Fibroblast of lung (primary cell): ENCODE measurements at regions not wholly inside any gene's neighbourhood (a gene's known extent, or its start where the extent isn't known, plus 50 kb on each side); places are given as distances from the start of the nearest gene placed in this dataset.

ENCODE experiments used
- DNase-seq, 2 donors: peaks; one replicate each; pipeline versions ENCODE4 v3.0.0 to v3.0.0-alpha.2; 2010; ENCODE audit warnings: low read depth in 2 of 2
- H2AFZ ChIP-seq: 2 replicates; pipeline ENCODE4 v1.5.1; 2012; ENCODE audit warnings: low read length, control low read depth, inconsistent platforms
- H3K27ac ChIP-seq: 2 replicates; pipeline ENCODE4 v1.5.1; 2011; ENCODE audit warnings: low read length, control low read depth; ENCODE audit not compliant: insufficient read depth
- H3K27me3 ChIP-seq: 2 replicates; pipeline ENCODE4 v1.5.1; 2011; ENCODE audit warnings: mild to moderate bottlenecking, low read length; ENCODE audit not compliant: control insufficient read depth, insufficient read depth
- H3K36me3 ChIP-seq: 2 replicates; pipeline ENCODE4 v1.5.1; 2011; ENCODE audit warnings: low read length; ENCODE audit not compliant: control insufficient read depth, insufficient read depth
- H3K4me1 ChIP-seq: 2 replicates; pipeline ENCODE4 v1.5.1; 2011; ENCODE audit warnings: low read length; ENCODE audit not compliant: control insufficient read depth, insufficient read depth; ENCODE audit errors: extremely low read depth
- H3K4me2 ChIP-seq: 2 replicates; pipeline ENCODE4 v1.5.1; 2011; ENCODE audit warnings: low read length, control low read depth; ENCODE audit not compliant: insufficient read depth; ENCODE audit errors: extremely low read depth
- H3K4me3 ChIP-seq, 4 experiments: fragments of 200-600 bp in 1 of 4; sonication (generic) in 1 of 4; replicated peaks in 1 of 4; 2 replicates each; pipeline ENCODE4 v1.5.1; 2011 to 2016; ENCODE audit warnings: low read length in 4 of 4, low read depth in 3 of 4, mild to moderate bottlenecking in 3 of 4, control low read depth in 2 of 4, inconsistent platforms in 1 of 4, mixed read lengths in 1 of 4; ENCODE audit not compliant: insufficient read depth in 1 of 4; ENCODE audit errors: control extremely low read depth in 1 of 4
- H3K79me2 ChIP-seq: 2 replicates; pipeline ENCODE4 v1.5.1; 2012; ENCODE audit warnings: mild to moderate bottlenecking, low read length, inconsistent platforms; ENCODE audit not compliant: control insufficient read depth, insufficient read depth
- H3K9ac ChIP-seq: 2 replicates; pipeline ENCODE4 v1.5.1; 2011; ENCODE audit warnings: mild to moderate bottlenecking, low read length, control low read depth; ENCODE audit not compliant: insufficient read depth
- H3K9me3 ChIP-seq: 2 replicates; pipeline ENCODE4 v1.5.1; 2012; ENCODE audit warnings: low read depth, low read length; ENCODE audit not compliant: control insufficient read depth, insufficient read depth
- H4K20me1 ChIP-seq: 2 replicates; pipeline ENCODE4 v1.5.1; 2011; ENCODE audit warnings: low read length; ENCODE audit not compliant: control insufficient read depth, insufficient read depth; ENCODE audit errors: extremely low read depth
- CTCF ChIP-seq, 2 donors: IDR thresholded peaks in 1 of 2; conservative IDR thresholded peaks in 1 of 2; 1 replicate in 1 of 2; 2 replicates in 1 of 2; pipeline ENCODE4 v1.5.1; 2011 to 2012; ENCODE audit warnings: low read length in 2 of 2, control low read depth in 1 of 2, inconsistent platforms in 1 of 2, low read depth in 1 of 2, mild to moderate bottlenecking in 1 of 2
- EZH2 ChIP-seq: IDR thresholded peaks from 2 replicates; pipeline ENCODE4 v1.5.1; 2012; ENCODE audit warnings: low read length, control low read depth, mild to moderate bottlenecking; ENCODE audit errors: missing control alignments

GRCh38 chr19:13585512-13585911, 79.2 kb upstream of the CACNA1A start:
- H4K20me1 ChIP-seq: no peaks in the 10 kb centered on the region
- H3K9ac ChIP-seq: no peak overlapping the region
- no peak overlapping the region for H3K4me2 ChIP-seq
- no peaks in the 10 kb centered on the region for H3K9me3 ChIP-seq
- TF ChIP-seq EZH2: no peak
- H3K4me3 ChIP-seq: no peak overlapping the region
- no peak for DNase-seq
- H3K4me1 ChIP-seq: no peaks in the 10 kb centered on the region
- H2AFZ ChIP-seq: no peak overlapping the region
- no peak overlapping the region for H3K27ac ChIP-seq
- no peaks in the 10 kb centered on the region for H3K36me3 ChIP-seq
- no peaks in the 10 kb centered on the region for H3K27me3 ChIP-seq
- no peaks in the 10 kb centered on the region for H3K79me2 ChIP-seq

GRCh38 chr19:13583753-13584152, 77.5 kb upstream of the CACNA1A start:
- Histone ChIP-seq H3K4me2 (no peak overlapping the region), H3K9me3 (no peaks in the 10 kb centered on the region), H3K4me3 (no peak overlapping the region), H3K27ac (no peak overlapping the region), H3K4me1 (no peaks in the 10 kb centered on the region), H3K36me3 (no peaks in the 10 kb centered on the region), H4K20me1 (no peaks in the 10 kb centered on the region), H3K9ac (no peak overlapping the region), H3K27me3 (no peaks in the 10 kb centered on the region), H2AFZ (no peak overlapping the region), H3K79me2 (no peaks in the 10 kb centered on the region)
- TF ChIP-seq EZH2: no peak
- TF ChIP-seq CTCF (conservative IDR thresholded peaks at IDR 0.05 in 1 of 2, IDR thresholded peaks at IDR 0.05 in 1 of 2; ENCODE audit: low read depth in 1 of 2, low read length in 2 of 2): no peak
- no peak for DNase-seq

- no peaks in the 10 kb centered on the region for H3K79me2 ChIP-seq
- no peak overlapping the region for H3K9ac ChIP-seq
- H3K27me3 ChIP-seq: no peaks in the 10 kb centered on the region
- no peaks in the 10 kb centered on the region for H3K36me3 ChIP-seq
- H3K27ac ChIP-seq: no peak overlapping the region
- H4K20me1 ChIP-seq: no peaks in the 10 kb centered on the region
- no peak overlapping the region for H3K4me2 ChIP-seq
- no peaks in the 10 kb centered on the region for H3K9me3 ChIP-seq
- TF ChIP-seq CTCF (conservative IDR thresholded peaks at IDR 0.05 in 1 of 2, IDR thresholded peaks at IDR 0.05 in 1 of 2; ENCODE audit: low read depth in 1 of 2, low read length in 2 of 2): no peak
- TF ChIP-seq EZH2: no peak
- H2AFZ ChIP-seq: no peak overlapping the region
- no peak overlapping the region for H3K4me3 ChIP-seq
- no peaks in the 10 kb centered on the region for H3K4me1 ChIP-seq
- DNase-seq: no peak
These were observed 76.8 kb upstream of the CACNA1A start for GRCh38 chr19:13583114-13583513.

GRCh38 chr19:13581576-13581975, 75.3 kb upstream of the CACNA1A start:
- no peak for DNase-seq
- no peak overlapping the region for H3K27ac ChIP-seq
- H3K27me3 ChIP-seq: no peaks in the 10 kb centered on the region
- H3K36me3 ChIP-seq: no peaks in the 10 kb centered on the region
- H2AFZ ChIP-seq: no peak overlapping the region
- H3K4me3 ChIP-seq: no peak overlapping the region
- no peaks in the 10 kb centered on the region for H4K20me1 ChIP-seq
- no peaks in the 10 kb centered on the region for H3K4me1 ChIP-seq
- H3K4me2 ChIP-seq: no peak overlapping the region
- no peaks in the 10 kb centered on the region for H3K9me3 ChIP-seq
- TF ChIP-seq CTCF (conservative IDR thresholded peaks at IDR 0.05 in 1 of 2, IDR thresholded peaks at IDR 0.05 in 1 of 2; ENCODE audit: low read depth in 1 of 2, low read length in 2 of 2): no peak
- TF ChIP-seq EZH2: no peak
- no peak overlapping the region for H3K9ac ChIP-seq
- no peaks in the 10 kb centered on the region for H3K79me2 ChIP-seq
